ENCODE measurements at regions not wholly inside any gene's neighbourhood (a gene's known extent, or its start where the extent isn't known, plus 50 kb on each side); places are given as distances from the start of the nearest gene placed in this dataset.

DNA sequence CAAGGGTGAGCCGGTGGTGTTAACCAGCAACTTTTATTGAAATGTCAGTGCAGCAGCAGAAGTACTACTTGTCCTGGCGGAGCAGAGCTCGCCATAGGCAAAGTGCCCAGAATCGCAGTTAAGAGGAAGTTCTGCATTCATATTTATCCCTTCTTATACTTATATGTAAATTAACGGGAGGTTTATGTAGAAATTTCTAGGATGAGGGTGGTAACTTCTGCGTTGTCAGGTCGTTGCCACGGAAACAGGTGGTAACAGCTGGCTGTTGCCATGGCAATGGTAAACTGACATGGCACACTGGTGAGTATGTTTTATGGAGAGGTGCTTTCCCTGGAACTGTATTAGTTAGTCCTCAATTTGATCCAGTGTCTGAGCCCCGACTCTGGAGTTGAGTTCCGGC lies 2494.9 kb upstream of the PCDH20 start:
- H3K27me3 ChIP-seq (ENCODE audit: control insufficient read depth, insufficient read depth, low read length), result no peaks in the 10 kb centered on the region
- H3K9me3 ChIP-seq (ENCODE audit: control insufficient read depth, low read length), result no peaks in the 10 kb centered on the region
- TF ChIP-seq, protein P1, sequence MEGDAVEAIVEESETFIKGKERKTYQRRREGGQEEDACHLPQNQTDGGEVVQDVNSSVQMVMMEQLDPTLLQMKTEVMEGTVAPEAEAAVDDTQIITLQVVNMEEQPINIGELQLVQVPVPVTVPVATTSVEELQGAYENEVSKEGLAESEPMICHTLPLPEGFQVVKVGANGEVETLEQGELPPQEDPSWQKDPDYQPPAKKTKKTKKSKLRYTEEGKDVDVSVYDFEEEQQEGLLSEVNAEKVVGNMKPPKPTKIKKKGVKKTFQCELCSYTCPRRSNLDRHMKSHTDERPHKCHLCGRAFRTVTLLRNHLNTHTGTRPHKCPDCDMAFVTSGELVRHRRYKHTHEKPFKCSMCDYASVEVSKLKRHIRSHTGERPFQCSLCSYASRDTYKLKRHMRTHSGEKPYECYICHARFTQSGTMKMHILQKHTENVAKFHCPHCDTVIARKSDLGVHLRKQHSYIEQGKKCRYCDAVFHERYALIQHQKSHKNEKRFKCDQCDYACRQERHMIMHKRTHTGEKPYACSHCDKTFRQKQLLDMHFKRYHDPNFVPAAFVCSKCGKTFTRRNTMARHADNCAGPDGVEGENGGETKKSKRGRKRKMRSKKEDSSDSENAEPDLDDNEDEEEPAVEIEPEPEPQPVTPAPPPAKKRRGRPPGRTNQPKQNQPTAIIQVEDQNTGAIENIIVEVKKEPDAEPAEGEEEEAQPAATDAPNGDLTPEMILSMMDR (IDR thresholded peaks at IDR 0.05), result no peak
- H3K4me2 ChIP-seq (ENCODE audit: low read length), result no peak overlapping the region
- H3K4me1 ChIP-seq, result no peaks in the 10 kb centered on the region
- H2AFZ ChIP-seq, result no peak overlapping the region
- no peaks in the 10 kb centered on the region for H3K36me3 ChIP-seq (ENCODE audit: control insufficient read depth, insufficient read depth, low read length)
- H3K4me3 ChIP-seq (ENCODE audit: low read depth, low read length), result no peak overlapping the region
- H3K27ac ChIP-seq, result no peak overlapping the region
- no peak overlapping the region for H3K9ac ChIP-seq
- no peaks in the 10 kb centered on the region for H3K79me2 ChIP-seq

DNA sequence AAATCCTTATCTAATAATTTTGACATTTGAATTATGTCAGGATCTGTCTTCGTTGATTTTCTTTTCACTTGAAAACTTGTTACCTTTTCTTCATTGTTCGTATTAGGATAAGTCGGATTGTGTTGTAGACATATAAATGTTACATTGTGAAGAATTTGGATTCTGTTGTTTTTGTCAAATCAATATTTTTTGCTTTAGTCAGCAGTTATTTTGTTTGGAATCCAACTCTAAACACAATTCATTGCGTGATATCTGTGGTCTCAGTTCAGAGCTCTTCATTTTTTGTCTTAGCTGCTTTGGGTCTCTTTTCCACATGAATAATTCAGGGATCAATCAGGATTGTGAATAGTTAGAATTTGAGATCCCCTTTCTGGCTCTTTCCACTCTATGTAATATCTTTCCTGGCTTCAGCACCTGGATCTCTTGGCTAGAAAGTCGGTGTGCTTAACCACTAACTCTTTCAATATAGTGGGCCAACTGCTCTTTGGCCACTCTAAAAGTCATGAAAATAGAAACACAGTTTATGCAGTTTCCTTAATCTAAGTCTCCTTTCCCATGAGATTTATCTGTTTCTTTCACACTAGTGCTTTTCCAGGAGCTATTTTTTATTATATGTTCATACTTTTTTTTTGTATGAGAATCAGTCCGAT lies 2494.2 kb upstream of the PCDH20 start:
- no peaks in the 10 kb centered on the region for H3K4me1 ChIP-seq
- no peak overlapping the region for H3K27ac ChIP-seq
- H3K4me2 ChIP-seq (ENCODE audit: low read length), result no peak overlapping the region
- TF ChIP-seq, protein P1 (IDR thresholded peaks at IDR 0.05), result no peak
- no peaks in the 10 kb centered on the region for H3K36me3 ChIP-seq (ENCODE audit: control insufficient read depth, insufficient read depth, low read length)
- H3K27me3 ChIP-seq (ENCODE audit: control insufficient read depth, insufficient read depth, low read length), result no peaks in the 10 kb centered on the region
- H2AFZ ChIP-seq, result no peak overlapping the region
- no peak overlapping the region for H3K4me3 ChIP-seq (ENCODE audit: low read depth, low read length)
- H3K9ac ChIP-seq, result no peak overlapping the region
- H3K9me3 ChIP-seq (ENCODE audit: control insufficient read depth, low read length), result no peaks in the 10 kb centered on the region
- no peaks in the 10 kb centered on the region for H3K79me2 ChIP-seq

- Histone ChIP-seq H3K9ac (no peak overlapping the region), H3K79me2 (no peaks in the 10 kb centered on the region), H3K4me1 (no peaks in the 10 kb centered on the region), H3K36me3 (ENCODE audit: control insufficient read depth, insufficient read depth, low read length) (no peaks in the 10 kb centered on the region), H3K4me2 (ENCODE audit: low read length) (no peak overlapping the region), H3K4me3 (ENCODE audit: low read depth, low read length) (no peak overlapping the region), H3K27ac (no peak overlapping the region), H2AFZ (no peak overlapping the region), H3K9me3 (ENCODE audit: control insufficient read depth, low read length) (no peaks in the 10 kb centered on the region), H3K27me3 (ENCODE audit: control insufficient read depth, insufficient read depth, low read length) (no peaks in the 10 kb centered on the region)
- TF ChIP-seq, protein P1 (IDR thresholded peaks at IDR 0.05), result no peak
Measured at GRCh38 chr13:63902141-63902540, 2486.5 kb upstream of the PCDH20 start.

- H3K9ac ChIP-seq, result no peak overlapping the region
- H3K27ac ChIP-seq, result no peak overlapping the region
- H3K9me3 ChIP-seq (ENCODE audit: control insufficient read depth, low read length), result no peaks in the 10 kb centered on the region
- H3K27me3 ChIP-seq (ENCODE audit: control insufficient read depth, insufficient read depth, low read length), result no peaks in the 10 kb centered on the region
- TF ChIP-seq, protein P1 (IDR thresholded peaks at IDR 0.05), result no peak
- no peak overlapping the region for H2AFZ ChIP-seq
- H3K36me3 ChIP-seq (ENCODE audit: control insufficient read depth, insufficient read depth, low read length), result no peaks in the 10 kb centered on the region
- no peak overlapping the region for H3K4me2 ChIP-seq (ENCODE audit: low read length)
- no peaks in the 10 kb centered on the region for H3K4me1 ChIP-seq
- H3K4me3 ChIP-seq (ENCODE audit: low read depth, low read length), result no peak overlapping the region
- H3K79me2 ChIP-seq, result no peaks in the 10 kb centered on the region
Measured at GRCh38 chr13:63901630-63902029, 2486.0 kb upstream of the PCDH20 start.

- Histone ChIP-seq H2AFZ (no peak overlapping the region), H3K27me3 (ENCODE audit: control insufficient read depth, insufficient read depth, low read length) (no peaks in the 10 kb centered on the region), H3K79me2 (no peaks in the 10 kb centered on the region), H3K9me3 (ENCODE audit: control insufficient read depth, low read length) (no peaks in the 10 kb centered on the region), H3K9ac (no peak overlapping the region), H3K4me2 (ENCODE audit: low read length) (no peak overlapping the region), H3K27ac (no peak overlapping the region), H3K4me1 (no peaks in the 10 kb centered on the region), H3K4me3 (ENCODE audit: low read depth, low read length) (no peak overlapping the region), H3K36me3 (ENCODE audit: control insufficient read depth, insufficient read depth, low read length) (no peaks in the 10 kb centered on the region)
- TF ChIP-seq, protein P1 (IDR thresholded peaks at IDR 0.05), result no peak
Measured at GRCh38 chr13:63900406-63900805, 2484.8 kb upstream of the PCDH20 start.

All from parathyroid adenoma (tissue), 2 donors.